Smooth muscle cell (in vitro differentiated cells): ENCODE measurements at regions not wholly inside any gene's neighbourhood (a gene's known extent, or its start where the extent isn't known, plus 50 kb on each side); places are given as distances from the start of the nearest gene placed in this dataset.

Experiments
- DNase-seq: peaks from one replicate; lab custom pipeline; 2025; ENCODE audit not compliant: unreplicated experiment; lab: John Stamatoyannopoulos, UW
- H2AFZ ChIP-seq: fragments of 200-600 bp; sonication (generic); 2 replicates; pipeline ENCODE4 v1.6.0; 2016; ENCODE audit warnings: antibody characterized with exemption, low read depth, mild to moderate bottlenecking
- H3F3A ChIP-seq: fragments of 200-600 bp; sonication (generic); 2 replicates; pipeline ENCODE4 v1.6.0; 2017; ENCODE audit warnings: antibody characterized with exemption, low read depth
- H3K27ac ChIP-seq: fragments of 200-600 bp; sonication (generic); 2 replicates; pipeline ENCODE4 v1.5.1; 2016; ENCODE audit warnings: low read depth, mild to moderate bottlenecking
- H3K27me3 ChIP-seq: fragments of 200-600 bp; sonication (generic); 2 replicates; pipeline ENCODE4 v1.6.1; 2016; ENCODE audit warnings: low read depth, mild to moderate bottlenecking
- H3K36me3 ChIP-seq: fragments of 200-600 bp; sonication (generic); 2 replicates; pipeline ENCODE4 v1.5.1; 2016; ENCODE audit warnings: low read depth
- H3K4me1 ChIP-seq: fragments of 200-600 bp; sonication (generic); 2 replicates; pipeline ENCODE4 v1.5.1; 2016; ENCODE audit warnings: low read depth
- H3K4me2 ChIP-seq: fragments of 200-600 bp; sonication (generic); 2 replicates; pipeline ENCODE4 v1.6.0; 2016; ENCODE audit warnings: mild to moderate bottlenecking
- H3K4me3 ChIP-seq: fragments of 200-600 bp; sonication (generic); 2 replicates; pipeline ENCODE4 v1.5.1; 2016; ENCODE audit warnings: mild to moderate bottlenecking
- H3K79me2 ChIP-seq: fragments of 200-600 bp; sonication (generic); 2 replicates; pipeline ENCODE4 v1.6.0; 2016; ENCODE audit warnings: low read depth, mild to moderate bottlenecking
- H3K9ac ChIP-seq: fragments of 200-600 bp; sonication (generic); 2 replicates; pipeline ENCODE4 v1.6.0; 2016; ENCODE audit warnings: low read depth
- H3K9me3 ChIP-seq: fragments of 200-600 bp; sonication (generic); replicated peaks from 2 replicates; pipeline ENCODE4 v1.5.1; 2016; ENCODE audit warnings: low read depth
- H4K20me1 ChIP-seq: fragments of 200-600 bp; sonication (generic); 2 replicates; pipeline ENCODE4 v1.6.0; 2016; ENCODE audit warnings: low read depth
- WGBS: methylation state at CpG from one replicate; pipeline ENCODE4 v1.1.7; 2016; ENCODE audit warnings: low lambda C conversion rate; 5-methylcytosine and 5-hydroxymethylcytosine counted together
- TF ChIP-seq, protein P1 (sequence below): fragments of 200-600 bp; sonication (generic); IDR thresholded peaks from 2 replicates; pipeline ENCODE4 v1.5.1; 2017; ENCODE audit warnings: borderline replicate concordance, mild to moderate bottlenecking, antibody characterized with exemption; ENCODE audit not compliant: insufficient read depth, poor library complexity, severe bottlenecking

GRCh38 chr6:113690281-113691259 lies 166.6 kb upstream of the MARCKS start:
- no peaks in the 10 kb centered on the region for H4K20me1 ChIP-seq
- no peaks in the 10 kb centered on the region for H3K4me1 ChIP-seq
- no peaks in the 10 kb centered on the region for H3K9me3 ChIP-seq
- peak overlapping the region; percentile 42 for H3K27ac ChIP-seq
- H3K4me2 ChIP-seq = peak overlapping the region; percentile 42
- H3K9ac ChIP-seq = no peak overlapping the region
- no peak overlapping the region for H2AFZ ChIP-seq
- H3K27me3 ChIP-seq = no peaks in the 10 kb centered on the region
- WGBS = 83% methylated on average over 5 of the region's 5 CpGs
- H3K36me3 ChIP-seq = no peaks in the 10 kb centered on the region
- no peaks in the 10 kb centered on the region for H3K79me2 ChIP-seq
- TF ChIP-seq, protein P1, sequence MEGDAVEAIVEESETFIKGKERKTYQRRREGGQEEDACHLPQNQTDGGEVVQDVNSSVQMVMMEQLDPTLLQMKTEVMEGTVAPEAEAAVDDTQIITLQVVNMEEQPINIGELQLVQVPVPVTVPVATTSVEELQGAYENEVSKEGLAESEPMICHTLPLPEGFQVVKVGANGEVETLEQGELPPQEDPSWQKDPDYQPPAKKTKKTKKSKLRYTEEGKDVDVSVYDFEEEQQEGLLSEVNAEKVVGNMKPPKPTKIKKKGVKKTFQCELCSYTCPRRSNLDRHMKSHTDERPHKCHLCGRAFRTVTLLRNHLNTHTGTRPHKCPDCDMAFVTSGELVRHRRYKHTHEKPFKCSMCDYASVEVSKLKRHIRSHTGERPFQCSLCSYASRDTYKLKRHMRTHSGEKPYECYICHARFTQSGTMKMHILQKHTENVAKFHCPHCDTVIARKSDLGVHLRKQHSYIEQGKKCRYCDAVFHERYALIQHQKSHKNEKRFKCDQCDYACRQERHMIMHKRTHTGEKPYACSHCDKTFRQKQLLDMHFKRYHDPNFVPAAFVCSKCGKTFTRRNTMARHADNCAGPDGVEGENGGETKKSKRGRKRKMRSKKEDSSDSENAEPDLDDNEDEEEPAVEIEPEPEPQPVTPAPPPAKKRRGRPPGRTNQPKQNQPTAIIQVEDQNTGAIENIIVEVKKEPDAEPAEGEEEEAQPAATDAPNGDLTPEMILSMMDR = no peak
- no peak overlapping the region for H3K4me3 ChIP-seq
- DNase-seq = no peak
- H3F3A ChIP-seq = peaks cover 14% of the 10 kb centered on the region

DNA sequence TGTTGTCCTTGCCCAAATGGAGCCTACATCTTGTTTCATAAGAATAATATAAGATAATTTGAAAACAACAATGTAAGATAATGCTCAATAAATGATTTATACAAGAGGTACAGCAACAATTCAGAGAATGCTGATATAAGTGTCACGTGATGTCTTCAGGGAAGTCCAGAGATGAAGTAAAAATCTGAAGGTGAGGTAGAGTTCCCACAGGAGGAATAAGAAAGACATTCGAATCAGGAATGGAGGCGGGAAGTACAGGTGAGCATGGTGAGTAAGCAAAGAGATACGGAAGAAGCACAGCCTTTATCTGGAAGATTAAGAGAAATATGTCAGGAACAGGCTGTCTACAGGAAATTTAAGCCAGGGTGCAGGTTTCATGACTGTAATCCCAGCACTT lies 165.9 kb upstream of the MARCKS start:
- TF ChIP-seq, protein P1 = no peak
- no peak overlapping the region for H2AFZ ChIP-seq
- DNase-seq = no peak
- H3K36me3 ChIP-seq = no peaks in the 10 kb centered on the region
- H3K27me3 ChIP-seq = no peaks in the 10 kb centered on the region
- peaks cover 14% of the 10 kb centered on the region for H3F3A ChIP-seq
- H3K9me3 ChIP-seq = no peaks in the 10 kb centered on the region
- H3K4me2 ChIP-seq = peak overlapping the region; percentile 42
- H3K4me3 ChIP-seq = no peak overlapping the region
- no peak overlapping the region for H3K9ac ChIP-seq
- H3K4me1 ChIP-seq = no peaks in the 10 kb centered on the region
- H3K79me2 ChIP-seq = no peaks in the 10 kb centered on the region
- peak overlapping the region; percentile 42 for H3K27ac ChIP-seq
- 92% methylated on average over 4 of the region's 4 CpGs for WGBS
- H4K20me1 ChIP-seq = no peaks in the 10 kb centered on the region

DNA sequence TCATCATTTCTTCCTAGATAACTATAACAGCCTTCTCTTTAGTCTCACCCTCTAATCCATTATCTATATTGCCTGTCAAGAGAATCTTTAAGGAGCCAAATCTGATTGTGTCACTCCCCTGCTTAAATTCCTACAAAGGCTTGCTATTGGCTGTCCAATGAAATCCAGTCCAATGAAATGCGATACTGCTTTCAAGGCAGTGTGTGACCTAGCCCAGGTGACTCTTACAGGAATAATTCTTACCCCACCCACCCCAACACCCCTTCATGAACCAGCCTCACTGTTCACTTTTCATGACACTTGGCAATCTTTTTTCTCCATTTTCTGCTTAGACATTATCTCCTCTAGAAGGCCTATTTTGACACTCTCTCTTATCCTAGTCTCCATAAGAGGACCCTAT lies 163.3 kb upstream of the MARCKS start:
- H3K79me2 ChIP-seq = no peaks in the 10 kb centered on the region
- peak overlapping the region; percentile 43 for H3K4me2 ChIP-seq
- no peaks in the 10 kb centered on the region for H3K4me1 ChIP-seq
- H4K20me1 ChIP-seq = no peaks in the 10 kb centered on the region
- H3K9ac ChIP-seq = no peak overlapping the region
- no peak overlapping the region for H3K4me3 ChIP-seq
- no peaks in the 10 kb centered on the region for H3K9me3 ChIP-seq
- DNase-seq = no peak
- WGBS = 100% methylated on average over 1 of the region's 1 CpG
- peaks cover 24% of the 10 kb centered on the region for H3F3A ChIP-seq
- no peak overlapping the region for H2AFZ ChIP-seq
- H3K36me3 ChIP-seq = no peaks in the 10 kb centered on the region
- H3K27me3 ChIP-seq = no peaks in the 10 kb centered on the region
- TF ChIP-seq, protein P1 = no peak
- H3K27ac ChIP-seq = peak overlapping the region; percentile 72
